HS-27A (cell line): ENCODE measurements at regions not wholly inside any gene's neighbourhood (a gene's known extent, or its start where the extent isn't known, plus 50 kb on each side); places are given as distances from the start of the nearest gene placed in this dataset.

ENCODE experiments used
- DNase-seq: peaks from one replicate; pipeline ENCODE4 v3.0.0-alpha.2; 2012; ENCODE audit warnings: low read depth, missing footprints

DNA sequence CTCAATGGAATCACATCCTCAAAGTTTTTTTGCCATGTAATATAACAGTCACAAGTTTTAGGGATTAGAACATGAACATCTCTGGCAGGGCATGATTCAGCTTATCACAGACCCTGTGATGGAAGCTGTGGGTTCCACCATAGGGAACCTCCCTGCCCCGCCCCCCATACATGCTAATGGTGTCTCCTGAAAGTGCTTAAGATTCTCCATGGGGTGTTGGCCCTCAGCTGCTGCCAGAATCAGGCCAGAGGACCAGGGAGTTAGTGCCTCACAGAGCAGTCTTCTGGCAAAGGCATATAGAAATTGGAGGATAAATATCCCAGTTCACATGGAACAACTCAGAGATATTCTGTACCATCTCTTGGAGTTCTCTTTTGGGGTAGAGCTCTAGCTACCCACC is 119.4 kb downstream of the RAB11FIP2 start:
- DNase-seq: no peak

DNA sequence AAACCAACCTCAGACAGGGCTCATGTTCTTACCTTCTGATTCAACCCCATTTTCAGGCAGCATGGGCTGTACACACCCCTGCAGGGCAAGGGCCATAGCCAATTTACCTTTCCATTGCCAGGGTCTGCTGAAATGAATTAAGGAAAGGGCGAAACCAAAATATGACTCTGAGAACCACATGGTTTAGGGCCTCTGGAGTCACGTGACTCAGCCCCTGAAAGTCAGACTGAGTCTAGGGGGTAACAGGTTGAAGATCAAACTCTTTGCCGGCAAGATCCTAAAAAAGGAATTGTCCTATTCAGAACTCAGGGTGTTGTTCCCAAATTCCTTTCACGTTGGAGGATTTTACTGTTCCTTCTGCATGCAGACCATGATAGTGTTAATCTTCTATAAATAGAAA is 118.9 kb downstream of the RAB11FIP2 start:
- no peak for DNase-seq

DNA sequence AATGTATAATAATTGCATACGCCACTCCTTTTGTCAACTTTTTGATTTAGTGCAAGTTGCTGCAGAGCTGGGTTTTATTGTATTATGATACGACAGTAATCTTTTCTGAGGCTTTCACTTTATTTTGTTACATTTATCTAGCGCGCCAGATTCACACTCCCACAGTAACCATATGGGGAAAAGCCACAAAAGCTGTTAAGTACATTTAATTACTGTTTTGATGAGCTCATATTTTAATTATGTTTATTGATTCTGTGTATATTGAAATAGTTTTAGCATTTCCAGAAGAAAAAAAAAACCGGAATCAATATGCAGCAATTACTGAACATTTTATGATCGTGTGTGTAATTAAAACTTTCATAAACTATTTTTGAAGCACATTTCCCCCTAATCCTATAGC is 118.5 kb downstream of the RAB11FIP2 start:
- DNase-seq: no peak

DNA sequence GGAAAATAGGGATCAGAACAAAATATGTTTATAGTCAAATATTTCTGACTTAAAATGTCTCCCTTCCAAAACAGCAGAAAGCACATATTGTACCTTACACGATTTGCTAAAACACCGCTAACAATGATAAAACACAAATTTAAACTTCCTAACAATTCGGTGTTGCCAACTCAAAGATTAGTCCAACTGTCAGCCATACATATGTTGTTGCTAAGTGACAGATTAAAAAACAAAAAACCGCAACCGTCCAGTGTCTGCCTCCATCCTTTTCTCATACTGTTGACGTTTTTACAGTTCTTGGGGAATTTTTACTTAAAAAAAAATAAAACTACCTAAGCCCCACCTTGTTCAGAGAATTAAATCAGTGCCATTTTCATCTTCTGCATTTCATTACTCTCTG is 118.0 kb downstream of the RAB11FIP2 start:
- no peak for DNase-seq

DNA sequence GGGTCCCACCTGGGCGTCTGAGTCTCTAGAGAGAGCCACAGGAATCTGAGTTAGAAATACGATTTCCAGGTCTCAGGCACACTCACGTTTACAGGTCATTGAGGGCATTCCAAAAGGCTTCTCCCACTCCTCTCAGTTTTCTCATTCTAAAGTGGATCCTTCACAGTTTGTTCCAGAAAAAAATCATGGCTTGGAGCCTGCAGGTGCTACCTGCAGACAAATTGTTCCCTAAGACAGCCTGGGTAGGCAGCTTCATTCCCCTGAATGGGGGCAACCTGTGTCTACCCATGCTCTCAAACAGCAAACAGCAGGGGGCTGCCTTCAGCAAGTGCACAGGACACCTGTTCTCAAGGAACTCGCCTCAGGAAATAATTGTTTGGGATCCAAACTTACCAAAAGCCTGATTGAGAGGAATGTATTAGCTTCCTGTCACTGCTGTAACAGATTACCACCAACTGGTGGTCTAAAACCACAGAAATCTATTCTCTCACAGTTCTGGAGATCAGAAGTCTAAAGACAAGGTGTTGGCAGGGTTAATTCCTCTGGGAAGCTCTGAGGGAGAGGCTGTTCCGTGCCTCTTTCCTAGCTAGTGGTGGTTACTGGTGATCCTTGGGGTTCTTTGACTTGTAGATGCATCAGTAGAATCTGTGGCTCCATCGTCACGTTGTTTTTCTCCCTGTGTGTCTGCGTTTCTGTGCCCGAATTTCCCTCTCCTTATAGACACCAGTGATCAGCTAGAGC is 117.2 kb downstream of the RAB11FIP2 start:
- no peak for DNase-seq

DNA sequence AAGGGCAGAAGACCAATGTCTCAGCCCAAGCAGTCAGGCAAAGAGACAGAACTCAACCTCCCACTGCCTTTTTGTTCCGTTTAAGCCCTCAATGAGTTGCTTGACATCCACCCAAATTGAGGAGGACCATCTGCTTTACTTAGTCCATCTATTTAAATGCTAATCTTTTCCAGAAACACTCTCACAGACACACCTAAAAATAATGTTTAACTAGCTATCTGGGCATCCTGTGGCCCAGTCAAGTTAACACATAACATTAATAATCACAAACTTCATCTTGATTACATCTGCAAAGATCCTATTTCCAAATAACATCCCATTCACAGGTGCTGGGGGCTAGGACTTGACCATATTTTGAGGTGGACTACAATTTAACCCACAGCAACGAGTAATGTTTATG is 115.7 kb downstream of the RAB11FIP2 start:
- no peak for DNase-seq

DNA sequence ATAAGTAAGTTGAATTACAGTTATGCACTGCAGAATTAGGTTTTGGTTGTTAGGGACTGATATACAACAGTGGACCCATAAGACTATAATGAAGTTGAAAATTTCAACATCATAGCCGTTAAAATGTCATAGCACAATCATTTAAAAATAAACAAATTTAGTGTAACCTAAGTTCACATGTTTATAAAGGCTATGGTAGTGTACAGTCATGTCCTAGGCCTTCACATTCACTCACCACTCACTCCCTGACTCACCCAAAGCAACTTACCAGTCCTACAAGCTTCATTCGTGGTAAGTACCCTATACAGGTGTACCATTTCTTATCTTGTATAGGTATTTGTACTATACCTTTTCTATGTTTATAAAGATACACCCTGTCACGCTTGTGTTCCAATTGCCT is 113.7 kb downstream of the RAB11FIP2 start:
- no peak for DNase-seq

DNA sequence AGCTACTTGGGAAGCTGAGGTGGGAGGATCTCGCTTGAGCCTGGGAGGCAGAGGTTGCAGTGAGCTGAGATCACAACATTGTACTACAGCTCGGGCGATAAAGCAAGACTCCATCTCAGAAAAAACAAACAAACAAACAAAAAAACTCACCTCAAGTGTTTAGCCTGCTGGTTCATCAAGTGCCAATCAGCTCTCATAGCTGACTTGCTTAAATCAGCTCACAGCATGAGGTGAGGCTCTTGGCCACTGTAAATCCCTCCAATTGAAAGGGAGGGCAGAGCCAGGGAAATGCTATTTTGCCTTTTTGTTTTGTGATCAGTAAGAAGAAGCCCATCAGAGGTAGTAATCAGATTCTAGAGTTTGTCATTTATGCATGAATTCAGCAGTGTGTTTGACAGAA is 112.3 kb downstream of the RAB11FIP2 start:
- DNase-seq: no peak

DNA sequence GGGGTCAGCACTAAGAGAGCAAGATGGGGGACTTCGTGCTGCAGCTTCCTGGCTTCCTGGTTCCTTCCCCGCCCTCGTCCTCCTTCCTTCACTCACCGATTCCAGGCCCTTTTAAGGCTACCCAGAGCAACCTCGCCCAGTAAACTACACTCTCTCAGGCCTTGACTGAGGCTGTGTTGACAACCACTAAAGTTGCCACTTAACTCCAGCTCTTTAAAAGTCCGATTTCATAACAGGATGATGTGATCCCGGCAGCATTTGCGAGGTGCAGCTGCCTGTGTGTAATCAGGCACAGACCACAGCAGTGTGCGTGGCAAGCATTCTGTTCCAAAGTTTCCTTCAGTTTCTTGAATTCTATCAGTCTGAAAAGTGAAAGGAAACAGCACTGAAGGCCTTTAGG is 110.6 kb downstream of the RAB11FIP2 start:
- no peak for DNase-seq

DNA sequence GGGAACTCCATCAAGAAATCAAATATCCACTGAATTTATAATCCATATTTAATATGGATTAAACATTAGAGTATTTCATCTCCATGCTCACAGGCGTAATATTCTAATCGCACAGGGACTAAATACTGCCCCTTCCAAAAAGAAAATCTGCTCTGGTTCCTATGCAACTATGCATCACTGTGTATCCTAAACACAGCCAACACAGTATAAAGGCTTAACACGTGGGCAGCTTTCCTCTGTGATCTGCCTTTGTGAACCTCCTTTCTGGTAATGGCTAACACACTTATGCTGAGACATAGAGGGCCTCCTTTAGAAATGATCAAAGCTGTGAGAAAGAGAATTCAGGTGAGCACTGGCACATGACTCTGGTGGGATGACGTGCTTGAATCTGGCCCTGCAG is 110.2 kb downstream of the RAB11FIP2 start:
- no peak for DNase-seq

DNA sequence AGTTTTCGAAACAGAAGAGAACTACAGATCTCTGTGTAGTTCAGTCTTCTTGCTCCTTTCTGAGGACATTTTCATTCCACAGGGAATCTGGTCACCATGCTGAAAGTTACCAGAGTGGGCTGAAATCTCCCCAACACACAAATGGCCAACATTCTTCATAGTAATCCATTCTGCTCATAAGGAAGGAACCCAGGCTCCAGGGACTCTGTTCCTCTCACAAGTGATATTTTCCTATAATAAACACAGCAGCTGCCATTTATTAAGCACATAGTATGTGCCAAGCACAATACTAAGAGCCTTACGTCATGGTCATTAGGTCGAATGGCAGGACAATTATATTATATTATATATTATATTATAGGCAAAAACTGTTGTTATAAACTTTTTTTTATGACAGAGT is 109.8 kb downstream of the RAB11FIP2 start:
- DNase-seq: no peak

DNA sequence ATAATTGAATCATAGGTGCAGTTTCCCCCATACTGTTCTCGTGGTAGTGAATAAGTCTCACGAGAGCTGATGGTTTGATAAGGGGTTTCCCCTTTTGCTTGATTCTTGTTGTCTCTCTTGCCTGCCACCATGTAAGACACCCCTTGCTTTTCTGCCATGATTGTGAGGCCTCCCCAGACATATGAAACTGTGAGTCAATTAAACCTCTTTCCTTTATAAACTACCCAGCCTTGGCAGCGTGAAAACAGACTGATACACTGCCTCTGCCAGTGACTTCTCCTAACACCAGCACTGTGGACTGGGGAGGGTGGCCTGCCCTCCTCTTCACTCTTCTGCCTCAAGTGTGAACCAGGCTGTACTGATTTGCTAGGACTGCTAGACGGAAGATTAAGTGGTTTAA is 108.6 kb downstream of the RAB11FIP2 start:
- no peak for DNase-seq

DNA sequence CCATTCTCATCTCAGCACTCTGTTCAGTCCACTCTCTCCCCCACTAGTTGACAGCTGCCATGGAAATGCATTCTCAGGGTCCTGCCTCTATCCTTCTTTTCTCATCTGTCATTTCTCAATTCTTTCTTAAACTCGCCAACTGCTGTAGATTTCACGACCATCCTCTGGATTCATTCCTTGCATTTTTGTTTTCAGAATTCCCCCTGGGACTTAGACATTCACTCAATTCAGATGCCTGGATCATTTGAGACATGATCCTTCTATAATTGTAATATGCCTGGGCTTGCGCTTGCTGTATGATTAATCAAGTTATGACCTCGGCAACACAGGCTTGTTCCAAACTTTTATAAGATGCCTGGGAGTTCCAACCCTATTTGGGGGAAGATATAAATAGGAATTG is 104.5 kb downstream of the RAB11FIP2 start:
- DNase-seq: no peak

DNA sequence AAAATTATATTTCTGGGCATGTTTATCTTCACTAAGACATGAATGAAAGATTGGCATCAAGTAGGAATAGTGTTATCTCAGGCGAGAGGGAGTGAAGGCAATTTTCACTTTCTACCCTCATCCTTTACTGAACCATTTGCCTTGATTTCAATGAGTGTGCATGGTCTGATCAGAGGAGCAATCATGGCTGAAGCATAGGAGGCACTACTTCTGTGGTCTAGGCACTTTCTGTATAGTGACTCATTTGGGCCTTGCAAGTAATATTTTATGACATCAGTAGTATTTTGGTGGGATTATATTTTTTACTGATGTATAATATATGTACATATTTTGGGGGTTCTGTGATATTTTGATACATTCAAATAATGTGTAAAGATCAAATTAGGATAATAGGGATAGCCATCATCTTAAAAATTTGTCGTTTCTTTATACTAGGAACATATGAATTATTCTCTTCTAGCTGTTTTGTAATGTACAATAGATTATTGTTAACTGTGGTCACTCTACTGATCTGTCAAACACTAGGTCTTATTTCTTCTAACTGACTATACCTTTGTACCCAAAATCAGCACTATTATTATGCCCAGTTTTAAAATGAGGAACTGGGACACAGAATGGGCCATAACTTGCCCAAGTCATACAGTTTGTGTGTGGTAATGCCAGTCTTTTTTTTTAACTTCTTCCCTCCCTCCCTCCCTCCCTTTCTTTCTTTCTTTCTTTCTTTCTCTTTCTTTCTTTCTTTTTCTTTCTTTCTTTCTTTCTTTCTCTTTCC is 101.9 kb downstream of the RAB11FIP2 start:
- DNase-seq: no peak

DNA sequence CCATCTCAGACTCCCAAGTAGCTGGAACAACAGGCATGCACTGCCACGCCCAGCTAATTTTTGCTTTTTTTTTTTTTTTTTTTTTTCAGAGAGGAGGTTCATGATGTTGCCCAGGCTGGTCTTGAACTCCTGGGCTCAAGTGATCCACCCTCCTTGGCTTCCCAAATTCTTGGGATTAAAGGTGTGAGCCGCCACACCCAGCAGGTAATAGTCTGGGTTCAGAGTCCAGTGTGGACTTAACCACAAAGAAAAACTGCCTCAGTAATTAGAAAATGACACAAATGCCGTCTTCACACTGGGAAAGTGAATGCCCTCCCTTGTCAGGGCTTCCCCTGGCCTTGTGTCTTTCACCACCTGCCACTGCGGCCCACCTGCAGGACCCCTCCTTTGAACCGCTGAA is 101.1 kb downstream of the RAB11FIP2 start:
- DNase-seq: no peak

DNA sequence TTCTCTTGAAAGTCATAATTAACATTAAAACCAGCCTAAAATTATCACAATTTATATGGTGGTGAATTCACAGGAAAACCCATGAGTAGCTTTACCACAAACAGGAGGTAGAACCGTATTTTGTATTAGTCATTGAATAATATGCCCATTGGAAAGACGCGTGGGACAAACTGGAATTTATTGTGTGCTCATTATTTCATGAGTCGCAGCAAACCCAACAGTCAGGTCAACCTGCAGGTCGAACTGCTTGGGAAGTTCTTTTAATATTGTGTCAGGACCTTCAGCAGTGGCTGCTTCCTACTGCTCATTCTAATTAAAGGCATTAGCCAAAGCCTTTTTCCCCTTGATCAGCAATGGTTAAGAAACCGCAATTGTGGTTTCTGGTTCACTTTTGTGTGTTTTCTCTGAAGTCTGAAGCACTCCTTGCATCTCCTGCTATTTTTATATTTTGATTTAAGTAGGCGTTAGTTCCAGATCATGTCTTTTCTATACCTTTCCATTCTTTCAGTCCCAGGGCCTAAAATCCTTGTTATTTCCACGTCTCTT is 100.1 kb downstream of the RAB11FIP2 start:
- peak; percentile 8 for DNase-seq

DNA sequence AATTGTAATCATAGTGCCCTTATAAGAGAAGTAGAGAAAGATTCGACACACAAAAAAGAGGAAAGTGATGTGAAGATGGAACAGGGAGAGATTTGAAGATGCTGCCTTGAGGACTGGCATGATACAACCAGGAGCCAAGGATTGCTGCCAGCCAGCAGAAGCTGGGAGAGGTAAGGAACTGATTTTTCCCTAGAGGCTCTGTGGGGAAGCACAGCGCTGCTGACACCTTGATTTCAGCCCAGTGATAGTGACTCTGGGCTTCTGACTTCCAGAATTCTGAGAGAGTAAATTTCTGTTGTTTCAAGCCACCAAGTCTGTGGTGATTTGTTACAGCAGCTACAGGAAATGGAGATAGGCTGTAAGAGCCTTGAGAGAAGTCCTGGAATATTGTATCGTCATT is 98.2 kb downstream of the RAB11FIP2 start:
- DNase-seq: no peak

DNA sequence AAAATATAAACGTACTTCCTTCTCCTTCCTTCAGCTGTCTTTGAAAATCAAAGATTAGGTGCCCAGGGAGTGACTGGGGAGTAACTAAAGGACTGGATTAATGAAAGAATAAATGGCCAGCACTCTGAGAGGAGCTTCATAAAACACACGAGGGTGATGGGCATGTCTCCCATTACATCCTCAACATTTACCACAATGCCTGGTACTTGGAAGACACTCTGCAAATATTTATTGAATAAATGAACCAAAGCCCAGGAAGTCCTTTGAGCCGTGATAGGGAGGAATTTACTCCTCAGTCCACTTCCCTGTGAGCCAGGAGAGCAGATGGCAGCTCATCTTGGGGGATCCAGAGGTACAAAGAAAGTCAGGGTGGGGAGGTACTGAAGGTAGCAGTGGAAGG is 96.3 kb downstream of the RAB11FIP2 start:
- no peak for DNase-seq
